Natural killer cell (primary cell): ENCODE measurements at regions not wholly inside any gene's neighbourhood (a gene's known extent, or its start where the extent isn't known, plus 50 kb on each side); places are given as distances from the start of the nearest gene placed in this dataset.

ENCODE experiments used
- ATAC-seq, 3 donors: fragments of 150-1000 bp in 2 of 3; fragments of 200-7000 bp in 1 of 3; cut with Tn5 transposase; 1 replicate in 1 of 3; 2 replicates in 2 of 3; pipeline ENCODE4 v1.10.0; 2021; ENCODE audit warnings: mild to moderate bottlenecking in 2 of 3, moderate library complexity in 2 of 3
- DNase-seq, 2 donors: peaks; one replicate each; pipeline versions ENCODE4 v3.0.0 to v3.0.0-alpha.2; 2013 to 2021; ENCODE audit warnings: mixed read lengths in 1 of 2
- H3K27ac ChIP-seq: one replicate; pipeline ENCODE4 v1.5.1; 2013; ENCODE audit warnings: mild to moderate bottlenecking, low read length
- H3K27me3 ChIP-seq: one replicate; pipeline ENCODE4 v1.6.1; 2013; ENCODE audit warnings: low read length; ENCODE audit not compliant: control insufficient read depth, insufficient read depth
- H3K36me3 ChIP-seq: one replicate; pipeline ENCODE4 v1.6.1; 2013; ENCODE audit warnings: low read length; ENCODE audit not compliant: control insufficient read depth, insufficient read depth
- H3K4me1 ChIP-seq: one replicate; pipeline ENCODE4 v1.6.1; 2013; ENCODE audit warnings: low read length; ENCODE audit not compliant: control insufficient read depth, insufficient read depth
- H3K4me3 ChIP-seq: one replicate; pipeline ENCODE4 v1.5.1; 2013; ENCODE audit warnings: low read length
- H3K9me3 ChIP-seq: one replicate; pipeline ENCODE4 v1.6.1; 2013; ENCODE audit warnings: low read length; ENCODE audit not compliant: control insufficient read depth, insufficient read depth
- H3K27ac Mint-ChIP-seq, 2 donors: one replicate each; pipeline ENCODE4 v1.8.0; 2022; ENCODE audit warnings: mild to moderate bottlenecking in 2 of 2, mixed read lengths in 2 of 2, moderate library complexity in 1 of 2
- H3K27me3 Mint-ChIP-seq, 2 donors: one replicate each; pipeline ENCODE4 v1.8.0; 2022; ENCODE audit warnings: low read depth in 2 of 2, mixed read lengths in 2 of 2
- H3K36me3 Mint-ChIP-seq: one replicate; pipeline ENCODE4 v1.8.0; 2022; ENCODE audit warnings: mixed read lengths
- H3K4me1 Mint-ChIP-seq, 2 donors: one replicate each; pipeline ENCODE4 v1.8.0; 2022; ENCODE audit warnings: mixed read lengths in 2 of 2
- H3K4me3 Mint-ChIP-seq: one replicate; pipeline ENCODE4 v1.8.0; 2022; ENCODE audit warnings: mild to moderate bottlenecking, moderate library complexity, mixed read lengths
- H3K9me3 Mint-ChIP-seq, 2 donors: one replicate each; pipeline ENCODE4 v1.8.0; 2022; ENCODE audit warnings: mixed read lengths in 2 of 2
- WGBS: methylation state at CpG from one replicate; pipeline ENCODE4 v1.1.7; 2013; ENCODE audit warnings: missing lambda C conversion rate; ENCODE audit not compliant: insufficient coverage; 5-methylcytosine and 5-hydroxymethylcytosine counted together
- intact Hi-C: fragments of 100-400 bp; cut with micrococcal nuclease; formaldehyde crosslinking; loops from one replicate; pipeline ENCODE4 v1.14.2; 2022
- TF ChIP-seq, protein P1 (sequence below): fragments of 200-600 bp; IDR thresholded peaks from one replicate; pipeline ENCODE4 v1.8.0; 2022; ENCODE audit warnings: antibody characterized with exemption

GRCh38 chr11:96758957-96759356 is 369.1 kb downstream of the JRKL start:
- DNase-seq (no peak), ATAC-seq (no peak)
- Mint-ChIP-seq H3K36me3 (no peaks in the 10 kb centered on the region), H3K27me3 (no peaks in the 10 kb centered on the region), H3K4me1 (no peaks in the 10 kb centered on the region), H3K9me3 (peaks cover 11 to 18% of the 10 kb centered on the region in 2 donors), H3K4me3 (no peak overlapping the region), H3K27ac (no peak overlapping the region)
- TF ChIP-seq, protein P1, sequence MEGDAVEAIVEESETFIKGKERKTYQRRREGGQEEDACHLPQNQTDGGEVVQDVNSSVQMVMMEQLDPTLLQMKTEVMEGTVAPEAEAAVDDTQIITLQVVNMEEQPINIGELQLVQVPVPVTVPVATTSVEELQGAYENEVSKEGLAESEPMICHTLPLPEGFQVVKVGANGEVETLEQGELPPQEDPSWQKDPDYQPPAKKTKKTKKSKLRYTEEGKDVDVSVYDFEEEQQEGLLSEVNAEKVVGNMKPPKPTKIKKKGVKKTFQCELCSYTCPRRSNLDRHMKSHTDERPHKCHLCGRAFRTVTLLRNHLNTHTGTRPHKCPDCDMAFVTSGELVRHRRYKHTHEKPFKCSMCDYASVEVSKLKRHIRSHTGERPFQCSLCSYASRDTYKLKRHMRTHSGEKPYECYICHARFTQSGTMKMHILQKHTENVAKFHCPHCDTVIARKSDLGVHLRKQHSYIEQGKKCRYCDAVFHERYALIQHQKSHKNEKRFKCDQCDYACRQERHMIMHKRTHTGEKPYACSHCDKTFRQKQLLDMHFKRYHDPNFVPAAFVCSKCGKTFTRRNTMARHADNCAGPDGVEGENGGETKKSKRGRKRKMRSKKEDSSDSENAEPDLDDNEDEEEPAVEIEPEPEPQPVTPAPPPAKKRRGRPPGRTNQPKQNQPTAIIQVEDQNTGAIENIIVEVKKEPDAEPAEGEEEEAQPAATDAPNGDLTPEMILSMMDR, result no peak
- Histone ChIP-seq H3K36me3 (no peaks in the 10 kb centered on the region), H3K27ac (no peak overlapping the region), H3K9me3 (no peaks in the 10 kb centered on the region), H3K4me1 (no peaks in the 10 kb centered on the region), H3K27me3 (no peaks in the 10 kb centered on the region), H3K4me3 (no peak overlapping the region)
- 33% methylated on average over 1 of the region's 1 CpG for WGBS
- intact Hi-C loops, result no loop called here

- DNase-seq, result no peak
These were observed 370.5 kb downstream of the JRKL start for GRCh38 chr11:96760306-96760705.

DNA sequence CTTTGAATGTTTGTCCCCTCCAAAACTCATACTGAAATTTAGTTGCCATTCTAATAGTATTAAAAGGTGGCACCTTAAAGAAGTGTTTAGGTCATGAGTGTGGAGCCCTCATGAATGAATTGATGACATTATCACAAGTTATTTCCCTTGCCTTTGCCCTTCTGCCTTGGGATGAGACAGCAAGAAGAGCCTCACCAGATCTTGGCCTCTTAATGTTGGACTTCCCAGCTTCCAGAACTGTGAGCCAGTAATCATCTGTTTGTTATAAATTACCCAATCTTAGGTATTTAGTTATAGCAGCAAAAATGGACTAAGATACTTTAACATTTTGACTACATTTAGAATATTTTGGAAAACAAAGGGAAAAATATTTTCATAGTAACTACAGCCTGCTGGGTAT is 371.0 kb downstream of the JRKL start:
- no peaks in the 10 kb centered on the region for H3K9me3 ChIP-seq
- no peaks in the 10 kb centered on the region for H3K36me3 ChIP-seq
- intact Hi-C loops, result no loop called here
- peaks cover 21 to 25% of the 10 kb centered on the region in 2 donors for H3K9me3 Mint-ChIP-seq
- no peaks in the 10 kb centered on the region for H3K27me3 Mint-ChIP-seq
- no peak overlapping the region for H3K4me3 Mint-ChIP-seq
- no peak for DNase-seq
- no peaks in the 10 kb centered on the region for H3K27me3 ChIP-seq
- H3K27ac Mint-ChIP-seq, result no peak overlapping the region
- H3K27ac ChIP-seq, result no peak overlapping the region
- H3K4me3 ChIP-seq, result no peak overlapping the region
- ATAC-seq, result no peak
- TF ChIP-seq, protein P1, result no peak
- no peaks in the 10 kb centered on the region for H3K4me1 ChIP-seq
- no peaks in the 10 kb centered on the region for H3K36me3 Mint-ChIP-seq
- no peaks in the 10 kb centered on the region for H3K4me1 Mint-ChIP-seq

More at GRCh38 chr11:96760306-96760705, 370.5 kb downstream of the JRKL start:
- no peaks in the 10 kb centered on the region for H3K27me3 ChIP-seq
- no peaks in the 10 kb centered on the region for H3K4me1 ChIP-seq
- H3K36me3 ChIP-seq, result no peaks in the 10 kb centered on the region
- no peak overlapping the region for H3K27ac ChIP-seq
- TF ChIP-seq, protein P1, result no peak
- no CpG with 5 or more reads among the region's 2 CpGs for WGBS
- intact Hi-C loops, result no loop called here
- no peaks in the 10 kb centered on the region for H3K4me1 Mint-ChIP-seq
- H3K27ac Mint-ChIP-seq, result no peak overlapping the region
- H3K4me3 Mint-ChIP-seq, result no peak overlapping the region
- H3K9me3 Mint-ChIP-seq, result peaks cover 21 to 22% of the 10 kb centered on the region in 2 donors
- no peaks in the 10 kb centered on the region for H3K36me3 Mint-ChIP-seq
- H3K4me3 ChIP-seq, result no peak overlapping the region
- no peak for ATAC-seq
- no peaks in the 10 kb centered on the region for H3K9me3 ChIP-seq
- no peaks in the 10 kb centered on the region for H3K27me3 Mint-ChIP-seq

DNA sequence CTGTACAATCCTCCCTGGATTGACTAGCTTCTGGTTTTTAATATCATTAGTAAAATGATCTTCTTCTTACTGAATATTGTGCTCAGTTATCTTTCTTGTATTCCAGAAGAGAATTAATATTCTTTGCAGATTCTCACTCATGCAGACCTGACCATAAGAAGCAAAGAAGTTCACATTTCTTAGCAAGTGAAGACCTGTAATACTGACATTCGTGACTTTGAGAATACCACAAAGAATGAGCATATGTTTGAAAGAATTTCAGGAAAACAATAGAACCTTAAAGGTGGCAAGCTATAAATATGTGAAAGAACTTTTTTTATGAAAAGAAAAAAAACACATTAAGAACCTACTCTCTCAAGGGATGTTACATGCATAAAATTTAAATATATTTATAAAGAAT is 371.6 kb downstream of the JRKL start:
- DNase-seq (no peak), ATAC-seq (no peak)
- H3K36me3 ChIP-seq, result no peaks in the 10 kb centered on the region
- H3K27ac Mint-ChIP-seq, result no peak overlapping the region
- no peak overlapping the region for H3K4me3 Mint-ChIP-seq
- WGBS, result no CpG with 5 or more reads among the region's 1 CpG
- H3K4me1 Mint-ChIP-seq, result no peaks in the 10 kb centered on the region
- no peaks in the 10 kb centered on the region for H3K27me3 ChIP-seq
- H3K4me3 ChIP-seq, result no peak overlapping the region
- H3K27me3 Mint-ChIP-seq, result no peaks in the 10 kb centered on the region
- TF ChIP-seq, protein P1, result no peak
- no peaks in the 10 kb centered on the region for H3K4me1 ChIP-seq
- H3K9me3 ChIP-seq, result no peaks in the 10 kb centered on the region
- no peak overlapping the region for H3K27ac ChIP-seq
- intact Hi-C loops, result no loop called here
- H3K9me3 Mint-ChIP-seq, result peaks cover 22 to 27% of the 10 kb centered on the region in 2 donors
- no peaks in the 10 kb centered on the region for H3K36me3 Mint-ChIP-seq
